Gastroesophageal sphincter (tissue), 3 donors: ENCODE measurements at regions not wholly inside any gene's neighbourhood (a gene's known extent, or its start where the extent isn't known, plus 50 kb on each side); places are given as distances from the start of the nearest gene placed in this dataset.

Experiments used
- POLR2A ChIP-seq, 2 donors: fragments of 450-650 bp; IDR thresholded peaks; one replicate each; pipeline ENCODE4 v1.6.1; 2017; ENCODE audit warnings: antibody characterized with exemption in 2 of 2, mild to moderate bottlenecking in 2 of 2, moderate library complexity in 1 of 2
- TF ChIP-seq, protein P1 (sequence below), 4 experiments: fragments of 200-600 bp in 2 of 4; fragments of 450-650 bp in 2 of 4; sonication (generic) in 1 of 4; IDR thresholded peaks; one replicate each; pipeline ENCODE4 v1.5.1; 2017 to 2019; ENCODE audit warnings: antibody characterized with exemption in 4 of 4, mild to moderate bottlenecking in 2 of 4, moderate library complexity in 2 of 4

DNA sequence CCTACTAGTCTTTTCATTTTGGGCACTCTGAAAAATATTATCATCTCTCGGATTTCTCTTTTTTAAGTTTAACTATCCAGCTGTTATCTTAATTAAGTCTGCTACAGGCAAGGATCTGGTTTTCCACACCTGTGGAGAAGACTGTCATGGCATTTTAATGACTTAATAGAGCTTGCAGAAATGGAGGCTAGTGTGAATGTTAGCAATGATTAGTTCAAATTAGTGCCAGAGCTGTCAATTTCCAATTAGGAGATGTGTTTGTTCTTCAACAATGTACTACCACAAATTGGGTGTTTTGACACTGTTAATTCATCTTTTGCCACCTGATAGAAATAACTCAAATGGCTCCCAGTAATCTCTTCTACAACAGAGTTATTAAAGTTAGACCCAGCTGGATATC is 2023.0 kb upstream of the CDH9 start:
- no peak for TF ChIP-seq POLR2A (IDR thresholded peaks at IDR 0.05)
- TF ChIP-seq, protein P1, sequence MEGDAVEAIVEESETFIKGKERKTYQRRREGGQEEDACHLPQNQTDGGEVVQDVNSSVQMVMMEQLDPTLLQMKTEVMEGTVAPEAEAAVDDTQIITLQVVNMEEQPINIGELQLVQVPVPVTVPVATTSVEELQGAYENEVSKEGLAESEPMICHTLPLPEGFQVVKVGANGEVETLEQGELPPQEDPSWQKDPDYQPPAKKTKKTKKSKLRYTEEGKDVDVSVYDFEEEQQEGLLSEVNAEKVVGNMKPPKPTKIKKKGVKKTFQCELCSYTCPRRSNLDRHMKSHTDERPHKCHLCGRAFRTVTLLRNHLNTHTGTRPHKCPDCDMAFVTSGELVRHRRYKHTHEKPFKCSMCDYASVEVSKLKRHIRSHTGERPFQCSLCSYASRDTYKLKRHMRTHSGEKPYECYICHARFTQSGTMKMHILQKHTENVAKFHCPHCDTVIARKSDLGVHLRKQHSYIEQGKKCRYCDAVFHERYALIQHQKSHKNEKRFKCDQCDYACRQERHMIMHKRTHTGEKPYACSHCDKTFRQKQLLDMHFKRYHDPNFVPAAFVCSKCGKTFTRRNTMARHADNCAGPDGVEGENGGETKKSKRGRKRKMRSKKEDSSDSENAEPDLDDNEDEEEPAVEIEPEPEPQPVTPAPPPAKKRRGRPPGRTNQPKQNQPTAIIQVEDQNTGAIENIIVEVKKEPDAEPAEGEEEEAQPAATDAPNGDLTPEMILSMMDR (IDR thresholded peaks at IDR 0.05): no peak
